DOHH2 (cell line): ENCODE measurements at regions not wholly inside any gene's neighbourhood (a gene's known extent, or its start where the extent isn't known, plus 50 kb on each side); places are given as distances from the start of the nearest gene placed in this dataset.

ENCODE experiments used
- H3F3A ChIP-seq: fragments of 200-600 bp; sonication (generic), shearing (Covaris generic); 2 replicates; pipeline ENCODE4 v1.6.0; 2016; ENCODE audit warnings: antibody characterized with exemption, mild to moderate bottlenecking; ENCODE audit not compliant: control insufficient read depth, insufficient read depth
- H3K27ac ChIP-seq: fragments of 200-600 bp; sonication (generic); 2 replicates; pipeline ENCODE4 v1.5.1; 2014; ENCODE audit warnings: low read depth, mild to moderate bottlenecking, low read length, moderate library complexity
- H3K27me3 ChIP-seq: fragments of 200-600 bp; sonication (generic); 2 replicates; pipeline ENCODE4 v1.6.1; 2014; ENCODE audit warnings: mild to moderate bottlenecking, low read length, mixed read lengths; ENCODE audit not compliant: control insufficient read depth
- H3K36me3 ChIP-seq: fragments of 200-600 bp; sonication (generic); 2 replicates; pipeline ENCODE4 v1.6.1; 2014; ENCODE audit warnings: mild to moderate bottlenecking, low read length, moderate library complexity, mixed read lengths; ENCODE audit not compliant: control insufficient read depth
- H3K4me1 ChIP-seq: fragments of 200-600 bp; sonication (generic); 2 replicates; pipeline ENCODE4 v1.6.1; 2014; ENCODE audit warnings: mild to moderate bottlenecking, low read length, mixed read lengths; ENCODE audit not compliant: control insufficient read depth
- H3K4me2 ChIP-seq: fragments of 200-600 bp; sonication (generic); 2 replicates; pipeline ENCODE4 v1.6.0; 2014; ENCODE audit warnings: mild to moderate bottlenecking, low read length, moderate library complexity
- H3K4me3 ChIP-seq: fragments of 200-600 bp; sonication (generic); 2 replicates; pipeline ENCODE4 v1.5.1; 2014; ENCODE audit warnings: mild to moderate bottlenecking, low read length, mixed read lengths
- H3K79me2 ChIP-seq: fragments of 200-600 bp; sonication (generic); 2 replicates; pipeline ENCODE4 v1.6.1; 2014; ENCODE audit warnings: mild to moderate bottlenecking, low read length, mixed read lengths; ENCODE audit not compliant: control insufficient read depth
- H3K9me2 ChIP-seq: fragments of 200-600 bp; sonication (generic); replicated peaks from 2 replicates; pipeline ENCODE4 v1.6.1; 2014; ENCODE audit warnings: mild to moderate bottlenecking, low read length, mixed read lengths; ENCODE audit not compliant: control insufficient read depth
- H3K9me3 ChIP-seq: fragments of 200-600 bp; sonication (generic); 2 replicates; pipeline ENCODE4 v1.6.1; 2014; ENCODE audit warnings: antibody characterized with exemption, low read length, mixed read lengths; ENCODE audit not compliant: control insufficient read depth, insufficient read depth
- H4K20me1 ChIP-seq: fragments of 200-600 bp; sonication (generic); 2 replicates; pipeline ENCODE4 v1.6.0; 2014; ENCODE audit warnings: low read depth, mild to moderate bottlenecking, antibody characterized with exemption, low read length, moderate library complexity; ENCODE audit not compliant: control insufficient read depth, insufficient read depth
- CTCF ChIP-seq: fragments of 200-600 bp; sonication (generic); IDR thresholded peaks from one replicate; pipeline ENCODE4 v1.5.1; 2014; ENCODE audit warnings: antibody characterized with exemption, mild to moderate bottlenecking, low read depth, low read length; ENCODE audit not compliant: poor library complexity, severe bottlenecking
- EZH2phosphoT487 ChIP-seq: fragments of 200-600 bp; sonication (generic); IDR thresholded peaks from 2 replicates; pipeline ENCODE4 v1.6.1; 2017; ENCODE audit warnings: borderline replicate concordance, mild to moderate bottlenecking, antibody characterized with exemption, low read length, moderate library complexity, mixed read lengths

- H3K4me2 ChIP-seq, result no peak overlapping the region
- H3K4me1 ChIP-seq, result 0 out of 2 replicates have a peak, but pooled peaks cover 4% of the 10 kb centered on the region
- no peaks in the 10 kb centered on the region for H3F3A ChIP-seq
- H3K27ac ChIP-seq, result no peak overlapping the region
- H3K4me3 ChIP-seq, result no peak overlapping the region
- H3K9me3 ChIP-seq, result no peaks in the 10 kb centered on the region
- H4K20me1 ChIP-seq, result no peaks in the 10 kb centered on the region
- H3K9me2 ChIP-seq, result no peaks in the 10 kb centered on the region
- no peaks in the 10 kb centered on the region for H3K27me3 ChIP-seq
- no peaks in the 10 kb centered on the region for H3K79me2 ChIP-seq
- TF ChIP-seq EZH2phosphoT487, result no peak
- TF ChIP-seq CTCF, result no peak
- H3K36me3 ChIP-seq, result no peaks in the 10 kb centered on the region
These were observed 396.5 kb upstream of the RPS23 start for GRCh38 chr5:82674671-82675070.

- Histone ChIP-seq H3K36me3 (no peaks in the 10 kb centered on the region), H3K9me2 (no peaks in the 10 kb centered on the region), H3F3A (no peaks in the 10 kb centered on the region), H3K9me3 (no peaks in the 10 kb centered on the region), H3K27ac (no peak overlapping the region), H3K4me2 (no peak overlapping the region), H3K4me1 (0 out of 2 replicates have a peak, but pooled peaks cover 4% of the 10 kb centered on the region), H3K4me3 (no peak overlapping the region), H3K79me2 (no peaks in the 10 kb centered on the region), H3K27me3 (no peaks in the 10 kb centered on the region), H4K20me1 (no peaks in the 10 kb centered on the region)
- TF ChIP-seq CTCF (no peak), EZH2phosphoT487 (no peak)
These were observed 395.1 kb upstream of the RPS23 start for GRCh38 chr5:82673057-82673809.

- Histone ChIP-seq H3K27me3 (no peaks in the 10 kb centered on the region), H3F3A (no peaks in the 10 kb centered on the region), H3K27ac (no peak overlapping the region), H3K4me3 (no peak overlapping the region), H3K79me2 (no peaks in the 10 kb centered on the region), H3K9me2 (no peaks in the 10 kb centered on the region), H3K4me2 (no peak overlapping the region), H3K9me3 (no peaks in the 10 kb centered on the region), H3K36me3 (no peaks in the 10 kb centered on the region), H4K20me1 (no peaks in the 10 kb centered on the region), H3K4me1 (0 out of 2 replicates have a peak, but pooled peaks cover 4% of the 10 kb centered on the region)
- TF ChIP-seq EZH2phosphoT487, result no peak
- TF ChIP-seq CTCF, result no peak
These were observed 392.5 kb upstream of the RPS23 start for GRCh38 chr5:82670692-82671091.
